GM12875 (cell line): ENCODE measurements at regions not wholly inside any gene's neighbourhood (a gene's known extent, or its start where the extent isn't known, plus 50 kb on each side); places are given as distances from the start of the nearest gene placed in this dataset.

ENCODE experiments used
- H3K4me3 ChIP-seq: one replicate; pipeline ENCODE4 v1.5.1; 2011; ENCODE audit warnings: low read depth, low read length, control low read depth
- CTCF ChIP-seq: IDR thresholded peaks from 2 replicates; pipeline ENCODE4 v1.5.1; 2011; ENCODE audit warnings: low read depth, mild to moderate bottlenecking, control low read depth, inconsistent platforms, low read length, moderate library complexity, borderline replicate concordance; ENCODE audit not compliant: insufficient read depth

- H3K4me3 ChIP-seq = no peak overlapping the region
- TF ChIP-seq CTCF = no peak
These were observed 1149.6 kb downstream of the IGSF11 start for GRCh38 chr3:117885011-117885441.

- TF ChIP-seq CTCF = no peak
- H3K4me3 ChIP-seq = no peak overlapping the region
These were observed 1148.5 kb downstream of the IGSF11 start for GRCh38 chr3:117886147-117886546.

GRCh38 chr3:117887031-117887430 is 1147.6 kb downstream of the IGSF11 start:
- H3K4me3 ChIP-seq = no peak overlapping the region
- TF ChIP-seq CTCF = no peak

- no peak for TF ChIP-seq CTCF
These were observed 1146.7 kb downstream of the IGSF11 start for GRCh38 chr3:117887901-117888300.

GRCh38 chr3:117892431-117892841 is 1142.2 kb downstream of the IGSF11 start:
- no peak for TF ChIP-seq CTCF

More at GRCh38 chr3:117887901-117888300, 1146.7 kb downstream of the IGSF11 start:
- no peak overlapping the region for H3K4me3 ChIP-seq

GRCh38 chr3:117893001-117893400 is 1141.6 kb downstream of the IGSF11 start:
- no peak for TF ChIP-seq CTCF
- H3K4me3 ChIP-seq = no peak overlapping the region

More at GRCh38 chr3:117892431-117892841, 1142.2 kb downstream of the IGSF11 start:
- H3K4me3 ChIP-seq = no peak overlapping the region

- no peak for TF ChIP-seq CTCF
- no peak overlapping the region for H3K4me3 ChIP-seq
These were observed 1141.0 kb downstream of the IGSF11 start for GRCh38 chr3:117893638-117894037.
